HEK293 (cell line): ENCODE measurements at regions not wholly inside any gene's neighbourhood (a gene's known extent, or its start where the extent isn't known, plus 50 kb on each side); places are given as distances from the start of the nearest gene placed in this dataset.

Source experiments
- CTCF ChIP-seq: fragments of 450-650 bp; formaldehyde crosslinking; IDR thresholded peaks from 2 replicates; pipeline ENCODE4 v1.5.1; 2016; ENCODE audit warnings: missing biosample characterization, missing genetic modification characterization
- PRDM2 ChIP-seq: fragments of 450-650 bp; formaldehyde crosslinking; IDR thresholded peaks from 2 replicates; pipeline ENCODE4 v1.5.1; 2016; ENCODE audit warnings: missing biosample characterization, missing genetic modification characterization, borderline replicate concordance
- SP2 ChIP-seq: fragments of 450-650 bp; formaldehyde crosslinking; IDR thresholded peaks from 2 replicates; pipeline ENCODE4 v1.5.1; 2016; ENCODE audit warnings: missing biosample characterization, missing genetic modification characterization
- SP7 ChIP-seq: fragments of 450-650 bp; formaldehyde crosslinking; IDR thresholded peaks from 2 replicates; pipeline ENCODE4 v1.5.1; 2016; ENCODE audit warnings: missing biosample characterization, missing genetic modification characterization
- ZBTB17 ChIP-seq: fragments of 450-650 bp; formaldehyde crosslinking; IDR thresholded peaks from 2 replicates; pipeline ENCODE4 v1.5.1; 2016; ENCODE audit warnings: missing biosample characterization, missing genetic modification characterization
- ZNF10 ChIP-seq: fragments of 450-650 bp; formaldehyde crosslinking; IDR thresholded peaks from 2 replicates; pipeline ENCODE4 v1.5.1; 2017; ENCODE audit warnings: missing biosample characterization, missing genetic modification characterization
- ZNF132 ChIP-seq: fragments of 450-650 bp; formaldehyde crosslinking; IDR thresholded peaks from 2 replicates; pipeline ENCODE4 v1.5.1; 2017; ENCODE audit warnings: missing biosample characterization, missing genetic modification characterization, borderline replicate concordance
- ZNF707 ChIP-seq: fragments of 450-650 bp; formaldehyde crosslinking; IDR thresholded peaks from 2 replicates; pipeline ENCODE4 v1.5.1; 2016; ENCODE audit warnings: missing biosample characterization, missing genetic modification characterization
- TF ChIP-seq, protein P1 (sequence below): fragments of 450-650 bp; formaldehyde crosslinking; IDR thresholded peaks from 2 replicates; pipeline ENCODE4 v1.5.1; 2016; ENCODE audit warnings: missing biosample characterization, missing genetic modification characterization

GRCh38 chr1:232322162-232322734 lies 307.7 kb downstream of the SIPA1L2 start:
- TF ChIP-seq PRDM2 (tag by site-specific recombination) (no peak), CTCF (no peak), ZNF132 (tag by site-specific recombination) (no peak), ZBTB17 (tag by site-specific recombination) (no peak), SP2 (no peak), ZNF707 (tag by site-specific recombination) (no peak), SP7 (tag by site-specific recombination) (no peak), ZNF10 (tag by site-specific recombination) (no peak)
- TF ChIP-seq, protein P1, sequence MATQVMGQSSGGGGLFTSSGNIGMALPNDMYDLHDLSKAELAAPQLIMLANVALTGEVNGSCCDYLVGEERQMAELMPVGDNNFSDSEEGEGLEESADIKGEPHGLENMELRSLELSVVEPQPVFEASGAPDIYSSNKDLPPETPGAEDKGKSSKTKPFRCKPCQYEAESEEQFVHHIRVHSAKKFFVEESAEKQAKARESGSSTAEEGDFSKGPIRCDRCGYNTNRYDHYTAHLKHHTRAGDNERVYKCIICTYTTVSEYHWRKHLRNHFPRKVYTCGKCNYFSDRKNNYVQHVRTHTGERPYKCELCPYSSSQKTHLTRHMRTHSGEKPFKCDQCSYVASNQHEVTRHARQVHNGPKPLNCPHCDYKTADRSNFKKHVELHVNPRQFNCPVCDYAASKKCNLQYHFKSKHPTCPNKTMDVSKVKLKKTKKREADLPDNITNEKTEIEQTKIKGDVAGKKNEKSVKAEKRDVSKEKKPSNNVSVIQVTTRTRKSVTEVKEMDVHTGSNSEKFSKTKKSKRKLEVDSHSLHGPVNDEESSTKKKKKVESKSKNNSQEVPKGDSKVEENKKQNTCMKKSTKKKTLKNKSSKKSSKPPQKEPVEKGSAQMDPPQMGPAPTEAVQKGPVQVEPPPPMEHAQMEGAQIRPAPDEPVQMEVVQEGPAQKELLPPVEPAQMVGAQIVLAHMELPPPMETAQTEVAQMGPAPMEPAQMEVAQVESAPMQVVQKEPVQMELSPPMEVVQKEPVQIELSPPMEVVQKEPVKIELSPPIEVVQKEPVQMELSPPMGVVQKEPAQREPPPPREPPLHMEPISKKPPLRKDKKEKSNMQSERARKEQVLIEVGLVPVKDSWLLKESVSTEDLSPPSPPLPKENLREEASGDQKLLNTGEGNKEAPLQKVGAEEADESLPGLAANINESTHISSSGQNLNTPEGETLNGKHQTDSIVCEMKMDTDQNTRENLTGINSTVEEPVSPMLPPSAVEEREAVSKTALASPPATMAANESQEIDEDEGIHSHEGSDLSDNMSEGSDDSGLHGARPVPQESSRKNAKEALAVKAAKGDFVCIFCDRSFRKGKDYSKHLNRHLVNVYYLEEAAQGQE: no peak
